M059J (cell line): ENCODE measurements at regions not wholly inside any gene's neighbourhood (a gene's known extent, or its start where the extent isn't known, plus 50 kb on each side); places are given as distances from the start of the nearest gene placed in this dataset.
"Not testable (repeated sequence)": the region's sequence is repeated elsewhere in the genome, so short reads cannot be mapped to it uniquely, and the experiment has no call there.

ENCODE experiments used
- DNase-seq: peaks from one replicate; pipeline ENCODE4 v3.0.0-alpha.2; 2012; ENCODE audit warnings: low read depth

DNA sequence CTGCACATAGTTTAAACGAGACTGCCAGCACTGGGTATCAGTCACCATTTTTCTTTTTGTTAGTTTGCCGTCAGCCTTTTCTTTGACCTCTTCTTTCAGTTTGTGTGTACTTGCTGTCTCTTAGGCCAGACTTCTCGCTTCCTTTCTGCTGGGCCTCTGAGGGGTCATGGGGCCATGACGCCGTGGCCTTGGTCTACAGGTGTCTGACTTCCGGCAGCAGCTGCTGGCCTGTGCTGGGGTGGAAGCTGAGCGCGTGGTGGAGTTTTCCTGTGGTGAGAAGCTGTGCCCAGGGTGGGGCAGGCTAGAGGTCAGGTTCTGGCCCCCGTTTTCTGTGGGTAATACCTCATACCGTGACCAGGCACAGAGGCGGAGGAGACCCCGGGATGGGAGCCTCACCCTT lies 101.6 kb upstream of the PZP start:
- DNase-seq: not testable (repeated sequence)

DNA sequence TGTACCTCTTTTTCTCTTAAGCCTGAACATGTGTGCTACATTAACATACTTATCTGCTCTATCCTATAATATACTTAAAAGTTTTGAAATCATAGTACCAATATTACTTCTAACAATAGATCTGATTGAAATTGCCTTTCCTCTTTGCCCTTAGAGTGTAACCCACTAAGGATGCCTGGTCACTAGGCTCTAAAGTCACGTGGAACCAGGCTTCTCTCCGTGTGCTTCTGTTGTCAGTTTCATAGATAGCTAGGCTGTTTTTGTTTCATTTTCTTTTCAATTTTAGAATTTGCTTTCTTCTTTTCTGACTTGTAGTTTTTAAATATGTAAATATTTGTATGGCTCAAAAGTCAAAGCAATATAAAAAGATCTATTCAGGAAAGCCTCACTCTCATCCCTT lies 100.5 kb upstream of the PZP start:
- not testable (repeated sequence) for DNase-seq

DNA sequence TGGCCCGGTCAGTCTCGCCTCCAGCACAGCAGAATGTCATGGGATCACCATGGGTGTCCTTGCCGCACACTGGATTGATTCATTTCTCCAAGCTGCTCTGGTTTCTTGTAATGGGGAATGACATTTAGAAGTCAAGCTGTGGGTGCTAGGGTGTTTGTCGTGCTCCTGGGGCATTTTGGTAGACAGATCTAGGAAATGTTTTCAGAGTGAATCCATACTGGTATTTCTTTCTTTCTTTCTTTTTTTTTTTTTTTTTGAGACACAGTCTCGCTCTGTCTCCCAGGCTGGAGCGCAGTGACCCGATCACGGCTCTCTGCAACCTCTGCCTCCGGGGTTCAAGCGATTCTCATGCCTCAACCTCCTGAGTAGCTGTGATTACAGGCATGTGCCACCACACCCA lies 100.0 kb upstream of the PZP start:
- not testable (repeated sequence) for DNase-seq

DNA sequence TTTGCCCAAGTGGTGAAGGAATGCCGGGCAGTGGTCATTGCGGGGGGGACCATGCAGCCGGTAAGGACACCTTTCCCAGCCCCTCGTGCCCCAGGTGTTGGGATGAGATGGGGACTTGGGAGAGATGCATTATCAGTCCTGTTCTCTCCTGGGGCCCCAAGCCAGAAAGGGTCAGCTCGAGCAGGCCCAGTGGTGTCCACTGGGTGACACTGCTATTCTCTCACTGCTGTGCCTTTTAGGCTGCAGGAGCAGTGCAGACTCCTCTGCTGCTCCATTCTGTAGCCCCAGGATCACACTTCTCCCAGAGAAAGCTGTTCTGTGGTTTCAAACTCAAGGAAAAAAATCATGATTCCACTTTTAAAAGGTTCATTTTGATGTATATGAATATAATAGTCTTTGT lies 99.1 kb upstream of the PZP start:
- not testable (repeated sequence) for DNase-seq

DNA sequence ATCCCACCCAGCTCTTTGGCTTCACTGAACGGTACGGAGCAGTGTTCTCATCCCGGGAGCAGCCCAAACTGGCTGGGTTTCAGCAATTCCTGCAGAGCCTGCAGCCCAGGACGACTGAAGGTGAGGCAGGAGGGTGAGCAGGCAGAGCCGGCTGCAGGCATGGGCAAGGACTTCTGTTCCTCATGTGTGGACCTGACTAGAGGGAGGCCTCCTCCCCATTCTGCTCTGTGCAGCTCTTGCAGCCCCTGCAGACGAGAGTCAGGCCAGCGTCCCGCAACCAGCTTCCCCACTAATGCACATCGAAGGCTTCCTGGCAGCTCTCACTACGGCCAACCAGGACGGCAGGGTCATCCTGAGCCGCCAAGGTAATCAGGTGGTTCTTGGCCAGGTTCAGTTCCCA lies 97.8 kb upstream of the PZP start:
- not testable (repeated sequence) for DNase-seq

DNA sequence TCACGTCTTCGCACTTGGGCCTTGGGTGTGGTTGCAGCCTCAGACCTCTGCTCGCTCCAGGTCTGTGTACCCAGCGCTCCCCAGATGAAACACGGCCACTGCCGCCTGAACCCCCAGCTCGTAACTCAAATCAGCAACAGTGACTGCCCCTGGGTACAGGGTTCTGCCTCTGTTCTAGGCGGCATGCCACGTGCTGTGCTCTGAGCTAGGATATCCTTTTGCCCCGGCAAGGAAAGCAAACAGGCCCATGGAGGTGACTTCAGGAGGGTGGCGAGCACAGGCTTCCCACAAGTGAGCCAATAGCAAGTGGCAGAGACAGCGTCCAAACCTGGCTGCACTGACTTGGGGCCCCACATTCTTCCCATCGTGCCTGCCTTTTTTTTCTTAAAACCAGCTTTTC lies 96.3 kb upstream of the PZP start:
- DNase-seq: not testable (repeated sequence)

DNA sequence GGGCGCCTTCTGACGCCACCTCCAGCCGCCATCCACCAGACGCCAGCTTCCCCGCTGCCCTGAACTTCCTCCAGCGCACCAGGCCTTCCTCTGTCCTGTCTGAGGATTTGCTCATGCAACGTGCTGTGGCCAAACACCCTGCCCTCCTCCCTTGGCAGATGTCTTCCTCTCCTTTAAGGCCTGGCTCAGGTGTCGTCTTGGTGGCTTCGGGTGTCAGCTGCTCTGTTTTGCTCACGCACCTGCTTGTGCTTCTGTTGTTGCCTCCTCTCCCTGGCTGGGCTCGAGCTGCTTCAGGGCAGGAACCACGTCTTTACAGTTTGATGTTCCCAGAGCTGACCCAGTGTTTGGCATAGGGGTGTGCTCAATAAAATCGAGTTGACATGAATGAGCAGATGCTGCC lies 87.7 kb upstream of the PZP start:
- DNase-seq: not testable (repeated sequence)

DNA sequence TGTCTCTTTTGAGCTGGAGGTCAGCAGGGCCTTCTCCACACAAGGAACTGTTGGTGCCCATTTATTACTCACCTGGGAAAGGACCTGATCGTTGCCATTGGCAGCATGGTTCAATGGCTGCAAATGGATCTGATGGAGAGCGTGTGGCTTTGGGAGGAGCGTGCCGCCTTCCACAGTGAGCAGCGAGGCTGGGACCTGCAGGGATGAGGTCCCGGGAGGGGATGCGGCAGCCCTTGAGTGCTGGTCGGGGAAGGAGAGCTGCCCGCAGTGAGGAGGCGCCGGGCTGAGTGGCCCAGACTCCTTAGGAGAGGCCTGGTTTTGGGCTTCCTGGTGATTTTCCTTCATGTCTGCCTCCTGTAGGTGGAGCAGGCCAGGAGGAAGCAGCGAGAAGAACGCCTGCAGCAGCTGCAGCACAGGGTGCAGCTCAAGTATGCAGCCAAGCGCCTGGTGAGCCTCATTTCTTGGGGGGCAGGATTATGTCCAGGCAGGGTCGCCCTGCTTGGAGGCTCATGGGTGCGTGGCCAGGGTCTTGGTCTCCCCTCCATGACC lies 86.0 kb upstream of the PZP start:
- not testable (repeated sequence) for DNase-seq

DNA sequence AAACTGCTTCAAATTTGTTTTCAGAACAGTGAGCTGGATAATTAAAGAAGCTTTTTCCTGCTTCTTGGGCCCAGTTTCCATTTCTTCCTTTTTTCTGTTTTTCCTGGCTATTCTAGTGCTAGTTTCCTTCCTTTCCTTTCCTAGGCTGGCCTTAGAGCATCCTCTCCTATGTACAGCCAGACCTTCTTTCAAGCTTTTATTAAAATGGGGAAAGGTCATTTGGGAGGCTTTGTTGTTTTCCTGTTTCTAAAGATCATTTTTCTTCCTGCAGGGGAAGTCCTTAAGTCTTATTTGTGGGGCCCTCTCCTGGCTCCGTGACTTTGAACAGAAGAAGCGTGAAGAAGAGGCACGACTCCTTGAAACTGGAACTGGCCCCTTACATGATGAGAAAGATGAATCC lies 85.2 kb upstream of the PZP start:
- not testable (repeated sequence) for DNase-seq

DNA sequence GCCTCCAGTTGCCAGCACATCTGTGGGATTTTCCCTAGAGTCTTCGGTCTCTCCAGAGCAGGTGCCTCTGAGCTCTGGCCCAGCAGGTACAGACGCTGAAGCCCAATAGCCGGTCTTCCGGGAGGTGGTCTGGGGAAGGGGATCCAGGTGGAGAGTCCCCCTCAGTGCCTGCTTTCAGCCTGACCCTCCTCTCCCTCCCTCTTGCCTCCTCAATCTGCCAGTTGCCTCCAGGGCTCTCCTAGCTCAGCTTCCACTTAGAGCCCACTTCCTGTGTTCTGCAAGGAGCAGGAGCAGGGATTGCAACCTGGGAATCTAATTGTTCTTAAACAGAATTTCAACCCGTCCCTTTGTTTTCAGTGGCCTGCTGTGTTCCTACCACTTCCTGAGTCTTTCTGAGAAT lies 81.8 kb upstream of the PZP start:
- DNase-seq: not testable (repeated sequence)

DNA sequence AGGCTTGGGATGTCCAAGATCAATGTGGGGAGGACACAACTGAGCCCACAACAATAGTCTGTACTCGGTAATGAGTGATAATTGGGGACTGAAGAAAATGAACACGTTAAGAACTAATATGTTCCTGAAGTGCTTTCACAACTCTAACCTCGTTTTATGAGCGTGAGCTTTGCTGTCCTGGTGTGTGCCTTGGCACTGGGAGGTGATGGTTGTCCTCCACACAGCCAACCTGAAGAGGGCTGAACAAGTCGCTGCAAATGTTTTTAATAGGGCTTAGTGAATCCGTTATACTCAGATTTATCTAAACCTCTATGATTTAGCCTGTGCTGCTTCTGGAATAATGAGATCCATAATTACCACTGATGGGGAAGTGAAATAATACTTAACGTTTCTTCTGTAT lies 76.5 kb upstream of the PZP start:
- not testable (repeated sequence) for DNase-seq

DNA sequence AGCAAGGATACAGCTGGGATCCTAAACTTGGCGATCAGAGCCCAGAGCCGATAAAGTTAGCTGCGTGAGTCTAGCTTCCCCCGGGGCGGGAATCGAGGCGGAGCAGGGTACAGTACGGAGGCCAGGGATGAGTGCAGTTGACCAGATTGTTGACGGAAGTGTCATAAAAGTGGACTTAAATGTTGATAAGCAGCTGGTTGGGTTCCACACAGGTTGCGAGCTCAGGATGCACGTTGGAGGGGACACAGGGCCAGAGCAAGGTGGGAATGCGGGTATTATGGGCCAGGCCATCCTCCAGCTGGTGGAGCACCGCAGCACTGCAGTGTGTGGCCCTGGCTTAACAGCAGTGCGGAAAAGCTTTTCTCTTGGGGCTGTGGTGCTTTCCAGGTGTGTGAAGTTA lies 76.0 kb upstream of the PZP start:
- not testable (repeated sequence) for DNase-seq

DNA sequence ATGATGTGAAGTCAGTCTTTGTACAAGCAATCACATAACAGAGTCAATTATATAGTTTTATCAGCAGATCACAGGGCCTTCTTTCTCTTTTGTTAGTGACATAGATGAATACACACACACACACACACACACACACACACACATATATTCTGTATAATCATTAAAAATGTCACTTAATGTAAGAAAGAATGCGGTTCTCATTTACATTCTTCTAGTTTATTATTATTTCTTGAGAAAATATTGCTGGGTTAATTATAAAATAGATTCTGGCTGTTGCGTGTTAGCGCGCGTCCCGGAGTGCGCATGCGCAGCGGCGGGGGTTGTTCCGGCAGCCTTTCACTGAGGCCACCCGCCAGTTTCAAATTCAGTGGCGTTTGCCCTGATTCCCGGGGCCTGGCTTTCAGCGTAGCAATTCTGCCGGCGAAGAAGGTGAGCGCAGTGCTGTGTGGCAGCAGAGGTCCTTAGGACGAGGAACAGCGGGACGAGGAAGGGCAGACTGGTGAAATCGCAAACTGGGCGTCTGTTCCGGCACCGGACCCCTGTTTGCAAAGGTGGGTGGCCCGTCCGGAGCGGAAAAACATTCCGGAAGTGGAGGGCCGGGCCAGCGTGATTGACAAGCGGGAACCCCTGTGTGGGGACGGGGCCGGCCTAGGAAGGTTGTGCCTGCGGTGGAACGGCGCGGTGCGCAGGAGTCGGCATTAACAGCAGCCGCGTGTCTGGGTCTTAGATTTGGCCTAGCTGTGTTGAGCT lies 75.3 kb upstream of the PZP start:
- DNase-seq: peak; percentile 58

DNA sequence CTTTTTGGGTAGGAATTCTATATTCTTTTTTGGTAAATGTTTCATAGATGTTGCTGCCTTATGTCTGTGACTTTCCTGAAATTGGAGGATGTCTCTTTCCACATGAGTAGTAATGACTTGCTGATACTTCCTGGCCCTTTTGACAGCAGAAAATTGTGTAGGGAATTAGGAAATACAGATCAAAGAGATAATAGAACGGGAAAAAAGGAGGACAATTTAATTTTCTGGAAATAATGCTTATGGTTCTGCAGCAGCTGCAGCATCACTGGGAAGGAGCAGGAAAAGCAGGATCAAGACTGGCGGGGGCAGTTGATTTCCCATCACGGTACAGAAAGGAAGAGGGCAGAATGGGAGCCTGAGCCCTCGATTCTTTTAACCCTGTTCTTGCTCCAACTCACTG lies 68.8 kb upstream of the PZP start:
- no peak for DNase-seq

DNA sequence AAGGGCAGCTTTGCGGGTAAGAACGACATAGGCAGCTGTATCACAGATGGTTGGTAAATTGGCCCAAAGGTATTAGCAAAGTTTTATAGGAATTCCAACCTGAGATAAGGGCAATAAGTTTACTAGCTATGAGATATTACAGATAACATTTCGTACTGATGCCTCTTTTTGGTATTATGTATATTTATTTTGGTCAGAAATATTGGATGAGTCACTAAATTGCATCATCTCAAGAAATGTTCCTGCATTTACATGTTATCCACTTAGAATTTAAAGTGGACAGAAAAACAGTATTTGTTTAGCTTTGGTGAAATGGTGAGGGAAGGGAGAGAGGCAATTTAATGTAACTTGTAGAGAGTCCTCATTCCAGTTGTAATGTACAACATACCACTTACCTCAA lies 65.1 kb upstream of the PZP start:
- DNase-seq: peak; percentile 46

DNA sequence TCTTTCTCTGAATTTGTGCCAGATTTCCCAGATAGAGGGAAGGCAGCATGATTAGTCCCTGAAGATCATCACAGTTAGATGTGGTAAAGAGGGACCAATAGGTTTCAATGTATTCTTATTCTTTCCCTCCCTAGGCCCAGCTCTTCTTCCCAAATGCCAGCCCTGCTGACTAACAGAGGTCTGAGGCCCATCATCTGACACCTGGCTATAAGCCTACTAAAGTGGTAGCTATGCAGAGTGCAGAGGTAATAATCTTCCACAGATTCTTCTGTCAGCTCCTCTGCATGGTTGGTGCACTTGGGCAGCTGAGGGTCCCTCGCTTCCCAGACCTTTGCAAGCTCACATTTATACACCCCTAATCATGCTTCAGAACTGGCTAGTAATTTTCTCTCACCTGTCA lies 63.7 kb upstream of the PZP start:
- no peak for DNase-seq

DNA sequence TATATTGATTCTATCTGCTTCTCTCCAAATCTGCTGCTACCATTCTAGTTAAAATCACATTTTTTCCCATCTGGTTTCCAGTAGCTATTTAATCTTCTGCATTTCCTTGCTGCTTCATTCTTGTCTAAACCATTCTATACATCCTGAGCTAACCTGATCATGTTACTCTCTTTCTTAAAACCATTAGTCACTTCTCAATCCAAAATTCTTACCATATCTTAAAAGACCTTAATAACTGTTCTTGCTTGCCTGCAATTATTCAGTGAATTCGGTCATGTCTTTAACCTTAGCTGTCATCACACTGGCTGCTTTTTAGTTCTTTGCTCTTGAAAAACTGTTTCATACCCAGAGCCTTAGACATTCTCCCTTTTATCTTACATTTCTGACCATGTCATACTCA lies 56.4 kb upstream of the PZP start:
- no peak for DNase-seq

DNA sequence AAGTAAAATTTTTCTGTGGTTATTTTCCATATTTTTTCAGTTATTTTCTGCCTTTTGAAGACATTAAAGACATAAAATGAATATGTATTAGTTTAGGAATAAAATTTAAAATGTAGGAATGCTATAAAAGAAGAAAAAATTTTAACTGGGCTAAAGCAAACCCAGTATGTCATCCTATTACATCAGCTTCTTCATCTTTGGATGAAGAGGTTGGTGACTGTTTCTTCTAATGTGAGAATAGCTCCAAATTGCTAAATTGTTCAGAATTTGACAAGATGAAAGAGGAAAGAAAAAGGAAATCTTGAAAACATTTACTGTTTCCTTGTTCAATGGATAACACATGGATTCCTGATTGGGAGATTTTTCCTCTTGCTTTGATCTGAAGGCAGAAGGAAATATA lies 52.7 kb upstream of the PZP start:
- DNase-seq: no peak

DNA sequence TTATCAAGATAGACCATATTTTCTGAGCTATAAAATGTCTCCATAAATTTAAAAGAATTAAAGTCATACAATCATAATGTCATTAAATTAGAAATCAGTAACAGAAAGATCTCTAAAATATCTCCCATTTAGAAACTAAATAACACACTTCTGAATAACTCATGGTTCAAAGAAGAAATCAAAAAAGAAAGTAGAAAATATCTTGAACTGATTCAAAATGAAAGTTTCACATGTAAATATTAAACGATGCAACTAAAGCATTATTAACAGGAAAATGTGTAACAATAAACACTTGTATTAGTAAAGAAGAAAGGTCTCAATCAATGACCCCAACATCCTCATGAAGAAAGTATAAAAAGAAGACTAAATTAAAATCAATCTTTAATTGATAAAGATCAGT lies 50.5 kb upstream of the PZP start:
- DNase-seq: no peak
